GM08714 (cell line): ENCODE measurements at regions not wholly inside any gene's neighbourhood (a gene's known extent, or its start where the extent isn't known, plus 50 kb on each side); places are given as distances from the start of the nearest gene placed in this dataset.

Source experiments
- H3K4me3 ChIP-seq: fragments of 200-500 bp; sonication (Bioruptor generic); 2 replicates; pipeline ENCODE4 v1.5.1; 2014; ENCODE audit warnings: mild to moderate bottlenecking, low read length, inconsistent platforms
- ZNF274 ChIP-seq: IDR thresholded peaks from 2 replicates; pipeline ENCODE4 v1.6.1; 2012; ENCODE audit warnings: mild to moderate bottlenecking, low read depth, low read length

- H3K4me3 ChIP-seq, result no peak overlapping the region
- TF ChIP-seq ZNF274, result no peak
These were observed 363.6 kb downstream of the TFAP2A start for GRCh38 chr6:10051283-10051682.

- no peak overlapping the region for H3K4me3 ChIP-seq
- TF ChIP-seq ZNF274, result no peak
These were observed 366.2 kb downstream of the TFAP2A start for GRCh38 chr6:10048370-10049297.

DNA sequence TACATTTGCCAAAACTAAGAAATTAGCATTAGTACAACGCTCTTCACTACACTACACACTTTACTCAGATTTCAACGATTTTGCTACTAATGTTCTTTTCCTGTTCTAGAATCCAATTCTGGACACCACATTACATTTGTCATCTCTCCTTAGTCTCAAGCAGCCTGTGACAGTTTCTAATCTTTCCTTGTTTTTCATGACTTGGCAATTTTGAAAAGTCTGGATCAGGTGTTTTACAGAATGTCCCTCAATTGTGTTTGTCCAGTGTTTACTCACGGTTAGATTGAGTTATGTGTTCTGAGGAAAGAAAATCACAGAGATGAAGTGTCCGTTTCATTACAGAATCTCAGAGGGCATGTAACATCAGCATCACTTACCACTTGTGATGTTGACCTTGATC is 372.6 kb downstream of the TFAP2A start:
- no peak overlapping the region for H3K4me3 ChIP-seq
- TF ChIP-seq ZNF274, result no peak

- no peak overlapping the region for H3K4me3 ChIP-seq
- no peak for TF ChIP-seq ZNF274
These were observed 381.5 kb downstream of the TFAP2A start for GRCh38 chr6:10033223-10033829.

DNA sequence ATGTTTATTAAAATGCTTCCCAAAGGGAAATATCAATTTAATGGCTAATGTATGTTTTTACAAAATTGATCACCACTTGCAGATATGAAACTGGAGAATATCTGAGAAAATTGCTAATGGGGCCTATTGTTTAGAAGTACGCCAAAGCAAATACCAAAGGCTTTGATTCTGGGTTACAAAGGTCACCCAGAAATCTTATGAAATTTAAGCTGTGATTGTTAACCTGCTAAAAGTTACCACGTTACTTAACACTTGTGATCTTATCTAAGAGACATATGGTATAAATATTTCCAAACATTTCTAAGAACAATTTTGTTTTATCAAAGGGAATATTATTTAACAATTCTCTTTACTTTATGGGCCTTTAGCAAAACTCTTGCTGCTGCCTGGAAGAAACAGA is 383.3 kb downstream of the TFAP2A start:
- TF ChIP-seq ZNF274, result no peak
- H3K4me3 ChIP-seq, result no peak overlapping the region

- no peak overlapping the region for H3K4me3 ChIP-seq
- TF ChIP-seq ZNF274, result no peak
These were observed 383.8 kb downstream of the TFAP2A start for GRCh38 chr6:10030942-10031537.

GRCh38 chr6:10028222-10028621 is 386.7 kb downstream of the TFAP2A start:
- TF ChIP-seq ZNF274, result no peak
- H3K4me3 ChIP-seq, result no peak overlapping the region

DNA sequence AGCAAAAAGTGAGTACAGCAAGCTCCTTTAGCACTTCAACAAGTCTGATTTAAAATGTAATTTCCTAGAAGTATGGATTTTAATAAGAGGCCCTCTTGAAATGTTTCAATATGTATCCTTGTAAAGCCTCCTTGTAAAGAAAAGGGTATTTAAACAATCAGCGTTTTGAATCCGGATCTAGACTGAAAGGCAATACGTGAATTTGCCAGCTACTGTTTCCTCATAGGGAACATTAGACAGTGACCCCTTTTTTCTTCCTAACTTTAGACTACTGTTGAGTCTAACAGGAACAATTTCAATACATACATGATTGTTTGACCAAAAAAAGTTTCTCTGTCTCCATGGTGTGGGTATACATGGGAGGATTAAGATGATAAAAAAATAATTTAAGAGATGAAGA is 395.0 kb downstream of the TFAP2A start:
- no peak for TF ChIP-seq ZNF274
- H3K4me3 ChIP-seq, result no peak overlapping the region

DNA sequence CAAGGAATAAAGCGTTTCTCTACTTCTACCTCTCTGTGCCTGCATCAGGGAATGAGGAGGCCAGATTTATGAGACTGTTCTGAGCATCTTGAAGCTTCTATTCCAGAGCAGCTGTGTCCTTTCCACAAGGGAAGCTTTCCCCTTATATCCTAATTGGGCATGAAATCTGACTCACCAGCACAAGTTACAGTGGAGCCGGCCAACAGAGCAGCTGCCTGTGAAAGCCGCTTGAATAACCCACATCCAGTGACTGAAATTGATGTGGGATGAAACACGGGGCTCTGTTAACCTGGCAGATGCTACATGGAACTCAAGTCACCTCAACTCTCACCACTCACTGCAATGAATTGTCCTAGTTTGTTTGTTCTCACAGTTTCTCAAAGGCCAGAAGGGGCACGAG is 400.3 kb downstream of the TFAP2A start:
- no peak for TF ChIP-seq ZNF274
- H3K4me3 ChIP-seq, result no peak overlapping the region

DNA sequence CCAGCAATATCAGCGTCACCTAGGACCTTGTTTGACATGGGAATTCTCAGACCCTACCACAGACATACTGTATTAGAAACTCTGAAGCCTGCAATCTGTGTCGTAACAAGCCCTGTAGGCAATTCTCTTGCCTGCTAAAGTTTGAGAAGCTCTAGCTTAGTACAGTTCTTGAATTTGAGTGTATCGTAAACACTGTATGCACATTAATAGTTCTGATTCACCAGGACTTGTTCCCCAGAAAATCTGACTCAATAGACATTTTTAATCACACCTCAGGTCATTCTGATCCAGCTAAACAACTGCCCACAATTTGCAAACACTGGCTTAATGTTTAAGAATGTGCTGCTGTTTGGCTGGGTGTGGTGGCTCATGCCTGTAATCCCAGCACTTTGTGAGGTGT is 414.3 kb downstream of the TFAP2A start:
- H3K4me3 ChIP-seq, result no peak overlapping the region
- TF ChIP-seq ZNF274, result no peak

GRCh38 chr6:9999796-10000195 is 415.1 kb downstream of the TFAP2A start:
- no peak for TF ChIP-seq ZNF274
- no peak overlapping the region for H3K4me3 ChIP-seq

DNA sequence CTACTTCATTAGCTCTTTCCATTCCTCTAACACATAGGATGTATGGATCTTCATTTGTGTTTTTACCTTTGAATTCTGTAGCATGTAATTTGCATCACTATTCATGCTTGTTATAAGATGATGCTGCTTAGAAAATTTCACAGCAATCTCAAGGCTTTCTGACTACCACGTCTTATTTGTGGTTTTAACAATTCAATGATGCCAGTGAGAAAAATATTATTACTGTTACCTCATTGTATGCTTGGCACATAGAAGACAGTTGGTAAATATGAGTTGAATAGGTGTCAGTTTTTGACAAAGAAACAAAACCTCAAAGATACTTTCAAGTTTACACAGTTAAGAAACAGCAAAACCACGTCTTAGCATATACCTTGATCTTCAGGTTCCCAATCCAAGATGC is 428.6 kb downstream of the TFAP2A start:
- no peak overlapping the region for H3K4me3 ChIP-seq
- TF ChIP-seq ZNF274, result no peak

DNA sequence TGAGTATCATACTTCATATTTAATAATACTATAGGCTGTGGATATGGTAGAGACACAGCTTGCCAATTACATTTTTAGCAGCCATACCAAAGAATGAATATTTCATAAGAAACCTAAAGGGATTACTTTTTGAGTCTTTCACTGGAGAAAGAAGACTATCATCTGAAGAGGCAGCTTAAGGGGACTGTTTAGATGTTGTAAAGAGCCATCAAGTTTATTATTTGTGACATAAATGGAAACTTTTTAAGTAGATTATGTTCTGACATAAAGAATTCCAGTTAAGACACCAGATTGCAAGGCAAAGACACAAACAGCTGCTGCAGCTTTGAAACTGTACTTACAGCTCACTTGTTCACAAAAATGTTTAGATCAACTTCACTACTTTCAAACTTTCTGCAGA is 429.4 kb downstream of the TFAP2A start:
- no peak for TF ChIP-seq ZNF274
- no peak overlapping the region for H3K4me3 ChIP-seq

GRCh38 chr6:9984607-9985006 is 430.3 kb downstream of the TFAP2A start:
- no peak overlapping the region for H3K4me3 ChIP-seq
- TF ChIP-seq ZNF274, result no peak

DNA sequence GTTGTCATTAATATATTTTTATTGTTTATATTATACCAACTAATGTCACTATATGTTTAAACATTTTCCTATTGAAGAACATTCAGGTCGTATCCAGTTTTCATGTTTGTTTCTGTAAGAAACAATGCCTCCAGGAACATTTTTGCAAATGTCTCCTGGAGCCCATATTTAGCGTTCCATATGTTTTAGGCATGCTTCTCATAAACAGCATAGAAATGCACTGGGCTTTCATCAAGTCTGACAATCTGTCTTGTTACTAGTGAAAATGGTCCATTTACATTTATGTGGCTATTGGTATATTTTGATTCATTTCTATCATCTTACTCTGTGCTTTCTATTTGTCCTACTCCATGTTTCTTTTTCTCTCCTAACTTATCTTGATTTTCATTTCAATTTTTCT is 431.7 kb downstream of the TFAP2A start:
- H3K4me3 ChIP-seq, result no peak overlapping the region
- no peak for TF ChIP-seq ZNF274
